T-helper 2 cell treated with Interferon-gamma antibody and Interleukin-4, amounts not matched to agents 5 μg/mL and 100 μg/mL, for 36 hours (primary cell): ENCODE measurements at regions not wholly inside any gene's neighbourhood (a gene's known extent, or its start where the extent isn't known, plus 50 kb on each side); places are given as distances from the start of the nearest gene placed in this dataset.

Source experiments
- DNase-seq: peaks from one replicate; pipeline ENCODE4 v3.0.0; 2021; ENCODE audit warnings: low spot score
- H3K27ac Mint-ChIP-seq: one replicate; pipeline ENCODE4 v1.8.0; 2021; ENCODE audit warnings: mild to moderate bottlenecking, mixed read lengths
- H3K27me3 Mint-ChIP-seq: one replicate; pipeline ENCODE4 v1.8.0; 2021; ENCODE audit warnings: low read depth, mixed read lengths
- H3K36me3 Mint-ChIP-seq: one replicate; pipeline ENCODE4 v1.8.0; 2021; ENCODE audit warnings: low read depth, mixed read lengths
- H3K4me1 Mint-ChIP-seq: one replicate; pipeline ENCODE4 v1.8.0; 2021; ENCODE audit warnings: low read depth, mixed read lengths
- H3K4me3 Mint-ChIP-seq: one replicate; pipeline ENCODE4 v1.8.0; 2022; ENCODE audit warnings: mild to moderate bottlenecking, moderate library complexity, mixed read lengths
- H3K9me3 Mint-ChIP-seq: one replicate; pipeline ENCODE4 v1.8.0; 2021; ENCODE audit warnings: mixed read lengths

DNA sequence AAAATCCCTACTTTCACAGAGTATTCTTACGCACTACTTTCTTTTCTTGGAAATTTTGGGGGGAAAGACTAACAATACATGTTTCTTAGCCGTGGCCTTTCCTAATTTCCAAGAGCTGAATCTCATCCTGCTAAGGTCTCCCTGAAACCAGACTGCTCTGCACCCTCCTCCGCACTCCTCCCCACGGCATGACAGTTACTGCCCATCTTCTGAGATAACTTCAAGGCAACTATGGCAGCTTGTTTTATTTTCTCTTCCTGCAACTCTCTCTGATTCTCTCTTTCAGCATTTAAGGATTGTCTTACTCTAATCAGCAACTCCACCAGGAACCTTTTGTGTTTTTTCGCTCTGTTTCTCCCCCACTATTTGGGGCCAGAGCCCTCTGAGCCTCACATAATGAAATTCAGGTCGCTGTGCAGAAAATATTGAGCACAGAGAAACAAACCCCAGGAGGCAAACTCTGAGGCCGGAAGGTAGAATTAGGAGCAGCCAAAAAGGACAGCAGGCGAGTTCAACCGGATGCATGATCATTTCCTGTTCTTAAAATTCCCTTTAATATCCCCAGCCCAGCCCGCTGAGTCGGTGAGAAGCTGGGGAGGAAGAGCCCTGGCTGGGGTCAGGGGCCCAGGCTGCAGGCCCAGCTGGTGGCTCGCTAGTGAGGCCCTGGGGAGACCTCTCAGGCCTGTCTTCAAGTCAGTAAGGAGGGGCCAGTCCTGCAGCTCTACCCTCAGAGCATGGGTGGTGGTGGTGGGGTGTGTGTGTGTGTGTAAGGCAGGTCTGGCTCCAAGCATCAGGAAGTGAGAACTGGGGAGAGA lies 213.6 kb upstream of the S1PR3 start:
- no peak overlapping the region for H3K4me3 Mint-ChIP-seq
- no peak overlapping the region for H3K27ac Mint-ChIP-seq
- no peaks in the 10 kb centered on the region for H3K4me1 Mint-ChIP-seq

DNA sequence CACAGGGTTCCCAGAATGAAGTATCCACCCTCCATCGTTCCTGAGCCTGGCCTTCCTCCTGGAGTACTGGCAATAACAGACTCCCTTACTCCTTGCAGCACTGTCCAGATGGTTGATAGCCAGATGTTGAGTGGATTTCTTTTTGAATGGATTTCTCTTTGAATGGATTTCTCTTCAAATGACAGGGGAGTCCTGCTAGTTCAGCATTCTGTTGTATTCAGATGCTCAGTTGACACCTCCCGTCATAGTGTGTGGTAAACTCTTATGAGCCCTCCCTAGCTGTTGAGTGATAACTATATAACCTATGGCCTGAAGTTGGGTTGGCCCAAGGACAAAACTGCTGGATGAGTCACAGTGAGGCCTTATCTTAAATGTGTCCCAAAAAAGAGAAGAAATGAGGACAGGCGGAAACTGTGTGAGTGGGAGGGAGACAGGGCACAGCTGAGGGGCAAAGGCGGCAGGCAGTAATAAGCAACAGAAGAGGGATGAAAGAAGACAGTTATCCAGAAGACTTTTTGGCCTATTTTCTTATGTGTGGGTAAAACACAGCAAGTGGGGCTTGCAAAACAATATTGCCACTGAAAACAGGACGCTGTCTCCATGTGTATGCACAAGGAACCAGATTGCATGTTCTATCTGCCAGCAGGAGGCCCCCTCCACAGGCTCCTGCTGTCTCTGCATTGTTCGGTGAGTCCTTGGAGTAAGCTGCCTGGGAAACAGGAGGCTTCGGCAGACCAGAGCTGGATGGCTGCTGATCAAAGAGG lies 209.5 kb upstream of the S1PR3 start:
- no peak for DNase-seq
- H3K27ac Mint-ChIP-seq: no peak overlapping the region
- H3K4me1 Mint-ChIP-seq: no peaks in the 10 kb centered on the region
- peaks cover 6% of the 10 kb centered on the region for H3K27me3 Mint-ChIP-seq
- H3K4me3 Mint-ChIP-seq: no peak overlapping the region
- no peaks in the 10 kb centered on the region for H3K9me3 Mint-ChIP-seq
- no peaks in the 10 kb centered on the region for H3K36me3 Mint-ChIP-seq

More for the DNA sequence above, 213.6 kb upstream of the S1PR3 start:
- no peaks in the 10 kb centered on the region for H3K9me3 Mint-ChIP-seq
- DNase-seq: no peak
- peaks cover 18% of the 10 kb centered on the region for H3K27me3 Mint-ChIP-seq
- no peaks in the 10 kb centered on the region for H3K36me3 Mint-ChIP-seq

DNA sequence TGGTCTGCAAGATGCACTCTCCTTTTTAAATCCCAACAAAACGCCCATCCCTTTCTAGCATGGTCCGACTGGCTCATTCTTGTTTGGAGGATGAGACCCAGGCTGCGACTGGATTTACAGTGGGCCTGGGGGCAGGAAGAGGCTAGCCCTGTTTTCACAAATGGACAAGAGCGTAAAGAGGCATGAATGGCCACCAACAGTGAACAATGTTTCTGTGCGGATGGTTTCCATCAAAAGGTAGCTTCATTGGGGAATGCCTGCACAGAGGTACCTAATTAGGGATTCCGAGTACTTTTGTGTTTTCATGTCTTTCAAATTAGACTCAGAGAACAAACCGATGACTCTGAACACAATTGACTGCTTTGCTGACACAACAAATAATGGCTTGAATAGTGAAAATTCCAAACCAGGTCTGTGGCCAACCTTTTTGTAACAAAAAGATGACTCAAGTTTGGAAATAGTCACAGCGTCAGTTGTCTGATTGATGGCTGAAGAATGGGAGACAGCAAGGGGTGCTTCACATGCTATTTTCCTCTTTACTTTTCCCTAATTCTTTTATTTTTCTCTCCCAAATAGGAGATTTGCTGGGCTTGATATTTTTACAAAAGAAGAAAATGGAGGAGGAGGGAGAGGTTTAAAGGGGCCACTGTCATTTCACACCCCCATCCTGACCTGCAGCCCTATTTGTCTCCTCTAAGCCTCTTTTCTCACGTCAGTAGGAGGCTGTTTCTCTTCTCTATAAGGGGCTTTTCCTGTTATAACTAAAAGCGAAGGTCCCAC lies 208.1 kb upstream of the S1PR3 start:
- H3K4me1 Mint-ChIP-seq: no peaks in the 10 kb centered on the region
- H3K36me3 Mint-ChIP-seq: no peaks in the 10 kb centered on the region
- H3K4me3 Mint-ChIP-seq: no peak overlapping the region
- H3K9me3 Mint-ChIP-seq: no peaks in the 10 kb centered on the region
- peaks cover 13% of the 10 kb centered on the region for H3K27me3 Mint-ChIP-seq
- no peak for DNase-seq
- H3K27ac Mint-ChIP-seq: no peak overlapping the region

DNA sequence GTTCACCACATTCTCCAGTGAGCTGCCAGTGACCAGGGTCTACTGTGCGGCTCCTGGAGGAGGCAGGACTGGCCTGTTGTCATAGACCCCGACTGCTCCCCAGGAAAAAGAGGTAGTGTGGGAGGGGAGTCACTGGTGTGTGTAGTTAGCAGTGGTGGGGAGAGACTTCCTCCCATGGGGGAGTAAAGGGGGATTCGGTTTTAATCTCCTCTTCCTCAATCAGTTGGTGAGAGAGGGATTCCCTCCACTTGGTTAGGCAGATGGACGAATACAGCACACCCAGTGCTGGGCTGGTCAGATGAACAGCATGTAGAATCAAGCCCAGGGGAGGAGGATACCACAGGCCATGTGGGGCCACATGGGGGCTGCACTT lies 207.6 kb upstream of the S1PR3 start:
- Mint-ChIP-seq H3K27me3 (peaks cover 17% of the 10 kb centered on the region), H3K4me1 (no peaks in the 10 kb centered on the region), H3K36me3 (no peaks in the 10 kb centered on the region), H3K27ac (no peak overlapping the region), H3K9me3 (no peaks in the 10 kb centered on the region), H3K4me3 (no peak overlapping the region)
- DNase-seq: no peak

DNA sequence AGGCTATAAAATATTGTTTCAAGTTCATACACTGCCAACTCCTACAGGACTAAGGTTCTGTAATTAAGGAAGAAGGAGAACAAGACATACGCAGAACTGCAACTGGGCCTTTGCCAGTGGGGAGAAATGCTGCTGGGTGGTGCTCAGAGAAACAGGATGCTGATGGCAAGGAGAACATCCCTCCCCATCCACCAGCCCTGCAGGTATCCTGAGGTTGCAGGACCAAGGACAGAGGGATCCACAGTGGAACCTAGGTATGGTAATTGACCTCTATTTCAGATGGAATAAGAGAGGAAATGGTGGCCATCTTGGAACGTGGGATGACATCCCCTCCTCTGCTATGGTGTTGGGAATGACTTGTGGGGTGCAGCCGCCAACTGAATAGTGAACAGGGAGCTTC lies 206.3 kb upstream of the S1PR3 start:
- Mint-ChIP-seq H3K4me1 (no peaks in the 10 kb centered on the region), H3K36me3 (no peaks in the 10 kb centered on the region), H3K9me3 (no peaks in the 10 kb centered on the region)

DNA sequence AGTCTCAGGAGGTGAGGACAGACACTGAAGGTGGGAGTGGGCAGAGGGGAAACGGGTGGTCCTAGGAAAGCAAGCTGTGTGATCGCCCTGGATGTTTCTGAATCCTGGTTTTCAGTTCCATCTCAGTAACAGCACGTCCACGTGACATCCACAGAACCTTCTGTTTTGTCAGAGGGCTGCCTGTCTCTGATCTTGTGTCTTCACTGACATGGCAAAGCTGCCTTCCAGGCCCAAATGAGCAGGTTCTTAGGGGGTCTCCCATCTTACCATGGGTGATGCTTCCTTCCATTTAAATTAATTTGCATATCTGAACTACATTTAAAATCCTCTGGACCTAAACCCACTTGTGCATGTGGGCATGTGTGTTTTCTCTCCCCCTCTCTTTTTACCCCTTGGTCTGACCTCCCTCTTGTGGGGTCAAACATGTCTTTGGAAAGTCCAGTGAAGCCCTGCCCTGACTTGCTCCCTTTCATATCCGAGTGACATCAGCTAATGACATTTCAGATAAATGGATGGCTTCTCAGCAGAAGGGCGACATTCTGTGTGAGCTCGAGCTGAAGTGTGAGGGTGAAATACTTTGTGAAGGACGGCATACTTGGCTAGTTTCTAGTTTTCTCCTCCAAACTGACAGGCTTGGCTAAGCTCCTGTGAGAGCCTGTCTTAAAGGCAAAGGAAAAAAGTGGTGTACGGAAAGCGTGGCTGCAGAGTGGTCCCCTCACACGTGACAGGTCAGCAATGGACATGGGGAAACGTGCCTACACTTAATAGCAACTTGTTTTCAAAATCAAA lies 204.8 kb upstream of the S1PR3 start:
- Mint-ChIP-seq H3K4me3 (no peak overlapping the region), H3K4me1 (no peaks in the 10 kb centered on the region), H3K36me3 (no peaks in the 10 kb centered on the region), H3K27ac (no peak overlapping the region), H3K27me3 (peaks cover 15% of the 10 kb centered on the region), H3K9me3 (no peaks in the 10 kb centered on the region)
- no peak for DNase-seq

More for the DNA sequence above, 206.3 kb upstream of the S1PR3 start:
- Mint-ChIP-seq H3K27me3 (peaks cover 17% of the 10 kb centered on the region), H3K27ac (no peak overlapping the region), H3K4me3 (no peak overlapping the region)
- no peak for DNase-seq

DNA sequence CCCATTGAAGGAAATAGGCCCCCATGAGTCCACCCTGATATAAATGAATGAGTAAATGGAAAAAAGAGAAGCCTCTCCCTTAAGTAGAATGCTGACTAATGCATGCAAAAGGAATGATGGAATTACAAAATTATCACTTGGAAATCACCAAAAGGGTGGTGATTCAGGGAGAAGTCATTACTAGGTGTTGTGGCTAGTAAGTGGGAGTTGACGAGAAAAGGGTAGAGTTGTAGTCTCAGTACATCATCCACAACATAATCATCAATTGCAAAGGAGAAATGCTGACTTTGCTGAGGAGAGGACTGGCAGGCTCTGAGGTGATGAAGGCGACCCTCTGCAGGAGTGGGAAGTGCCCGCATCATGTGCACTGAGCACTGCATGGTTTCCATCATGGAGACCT lies 201.5 kb upstream of the S1PR3 start:
- DNase-seq: no peak
- Mint-ChIP-seq H3K27ac (no peak overlapping the region), H3K4me1 (no peaks in the 10 kb centered on the region), H3K36me3 (no peaks in the 10 kb centered on the region), H3K27me3 (peaks cover 11% of the 10 kb centered on the region), H3K9me3 (no peaks in the 10 kb centered on the region), H3K4me3 (no peak overlapping the region)

DNA sequence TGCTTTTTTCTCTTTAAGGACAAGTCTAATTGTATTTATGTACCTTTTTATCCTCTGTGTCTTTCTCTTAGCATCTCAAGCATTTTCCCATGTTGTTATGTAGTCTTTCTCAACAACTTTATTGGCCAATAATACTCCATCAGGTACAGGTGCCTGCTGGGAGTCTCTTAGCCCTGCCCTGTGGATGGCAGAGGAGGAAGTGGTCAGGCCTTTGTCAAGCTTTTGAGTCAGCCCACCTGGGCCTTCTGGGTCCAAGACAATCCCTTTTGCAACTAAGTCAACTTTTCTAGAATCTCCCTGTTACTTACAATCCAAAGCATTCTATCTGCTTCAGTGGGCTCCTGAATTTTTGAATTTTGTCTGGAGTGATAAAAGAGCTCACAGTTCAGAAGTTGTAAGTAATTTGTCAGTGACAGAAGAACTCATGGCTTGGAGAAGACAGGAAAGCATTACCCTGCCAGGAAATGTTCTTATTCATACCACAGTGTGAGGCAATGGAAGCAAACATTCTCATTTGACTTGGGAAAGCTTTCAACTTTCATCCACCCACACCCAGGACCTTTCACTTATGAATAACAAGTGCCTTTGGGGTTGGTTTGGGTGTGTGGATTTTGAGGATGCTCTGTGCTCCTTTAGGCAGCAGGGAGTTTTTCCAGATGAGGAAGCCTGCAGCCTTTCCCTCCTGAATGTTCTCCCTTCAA lies 200.0 kb upstream of the S1PR3 start:
- Mint-ChIP-seq H3K27me3 (peaks cover 13% of the 10 kb centered on the region), H3K36me3 (no peaks in the 10 kb centered on the region), H3K27ac (no peak overlapping the region), H3K4me3 (no peak overlapping the region), H3K4me1 (no peaks in the 10 kb centered on the region), H3K9me3 (no peaks in the 10 kb centered on the region)
- no peak for DNase-seq

DNA sequence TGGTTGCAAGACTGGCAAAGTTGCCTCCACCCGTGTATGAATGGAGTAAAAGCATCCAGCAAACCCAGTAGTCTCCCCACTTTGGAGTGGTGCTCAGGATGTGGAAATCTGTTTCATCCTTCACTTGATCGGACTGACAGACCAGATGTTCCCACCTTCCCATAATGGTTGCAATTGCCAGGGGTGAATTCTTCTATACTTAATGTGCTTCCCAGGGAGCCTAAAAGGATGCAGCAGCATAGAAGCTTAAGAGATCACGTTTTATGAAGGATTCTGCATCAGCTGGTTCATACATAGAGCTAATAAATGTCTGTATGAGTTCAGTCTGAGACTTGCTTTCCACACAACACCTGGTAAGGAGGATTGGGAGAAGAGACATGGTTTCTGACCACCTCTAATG lies 198.8 kb upstream of the S1PR3 start:
- H3K9me3 Mint-ChIP-seq: no peaks in the 10 kb centered on the region

DNA sequence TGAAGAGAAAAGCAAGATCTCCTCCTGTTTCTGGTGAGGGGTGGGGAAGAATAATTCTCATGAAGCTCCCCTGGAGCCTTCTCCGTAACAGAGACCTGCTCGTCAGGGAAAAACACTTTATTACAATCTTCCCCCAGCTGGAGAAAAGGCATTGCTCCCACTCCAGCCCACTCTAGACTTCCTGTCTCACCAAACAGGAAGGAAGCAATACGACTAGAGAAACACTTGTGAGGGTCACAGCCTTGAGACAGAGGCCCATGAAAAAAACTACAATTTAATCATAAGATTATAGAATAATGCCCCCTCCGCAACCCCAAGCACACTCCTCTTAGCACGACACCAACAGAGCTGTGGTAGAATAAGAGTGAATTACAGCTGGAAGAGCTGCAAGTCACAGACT lies 197.2 kb upstream of the S1PR3 start:
- Mint-ChIP-seq H3K27me3 (peaks cover 2% of the 10 kb centered on the region), H3K4me3 (no peak overlapping the region), H3K4me1 (no peaks in the 10 kb centered on the region), H3K27ac (no peak overlapping the region), H3K9me3 (no peaks in the 10 kb centered on the region), H3K36me3 (no peaks in the 10 kb centered on the region)
- no peak for DNase-seq

More for the DNA sequence above, 198.8 kb upstream of the S1PR3 start:
- DNase-seq: no peak
- Mint-ChIP-seq H3K4me3 (no peak overlapping the region), H3K4me1 (no peaks in the 10 kb centered on the region), H3K36me3 (no peaks in the 10 kb centered on the region), H3K27ac (no peak overlapping the region), H3K27me3 (peaks cover 11% of the 10 kb centered on the region)

DNA sequence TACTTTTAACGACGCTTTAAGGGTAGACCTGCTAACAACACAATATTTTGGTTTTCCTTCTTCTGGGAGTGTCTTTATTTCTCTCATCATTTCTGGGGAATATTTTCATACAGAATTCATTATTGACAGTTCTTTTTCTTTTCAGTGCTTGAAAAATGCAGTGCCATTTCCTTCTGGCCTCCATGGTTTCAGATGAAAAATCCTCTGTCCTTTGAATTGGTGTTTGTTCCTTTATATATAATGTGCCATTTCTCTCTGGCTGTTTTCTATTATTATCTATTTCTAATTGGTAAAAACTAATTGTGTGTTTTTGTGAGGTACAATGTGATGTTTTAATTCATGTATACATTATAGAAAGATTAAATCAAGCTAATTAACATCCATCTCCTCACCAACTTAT lies 194.3 kb upstream of the S1PR3 start:
- H3K36me3 Mint-ChIP-seq: no peaks in the 10 kb centered on the region
- H3K4me1 Mint-ChIP-seq: no peaks in the 10 kb centered on the region
- no peak for DNase-seq

DNA sequence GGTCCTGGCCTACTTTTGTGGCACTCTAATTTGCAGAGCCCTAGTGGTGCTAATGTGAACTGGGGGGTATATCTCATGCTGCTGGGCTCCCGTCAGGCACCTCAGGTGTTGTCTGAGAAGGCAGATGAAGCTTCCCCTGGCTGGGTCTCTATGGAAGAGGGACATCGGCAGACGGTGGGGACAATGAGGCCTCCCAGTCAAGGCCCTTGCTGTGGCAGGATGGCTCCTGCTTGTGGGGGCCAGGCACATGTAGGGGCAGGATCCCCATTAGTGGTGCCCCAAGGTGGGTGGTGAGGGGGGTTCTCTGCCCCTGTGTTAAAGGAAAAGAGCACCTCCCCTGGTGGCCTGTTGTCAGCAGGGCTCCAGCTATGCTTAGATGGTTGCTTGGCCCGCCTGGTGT lies 192.8 kb upstream of the S1PR3 start:
- Mint-ChIP-seq H3K27me3 (peaks cover 15% of the 10 kb centered on the region), H3K4me3 (no peak overlapping the region)

More for the DNA sequence above, 194.3 kb upstream of the S1PR3 start:
- Mint-ChIP-seq H3K9me3 (no peaks in the 10 kb centered on the region), H3K4me3 (no peak overlapping the region), H3K27me3 (peaks cover 12% of the 10 kb centered on the region), H3K27ac (no peak overlapping the region)

More for the DNA sequence above, 192.8 kb upstream of the S1PR3 start:
- DNase-seq: no peak
- no peaks in the 10 kb centered on the region for H3K4me1 Mint-ChIP-seq
- H3K27ac Mint-ChIP-seq: no peak overlapping the region
- H3K36me3 Mint-ChIP-seq: no peaks in the 10 kb centered on the region
- H3K9me3 Mint-ChIP-seq: no peaks in the 10 kb centered on the region
